ENCODE measurements at regions not wholly inside any gene's neighbourhood (a gene's known extent, or its start where the extent isn't known, plus 50 kb on each side); places are given as distances from the start of the nearest gene placed in this dataset.
A peak's percentile ranks its signal among the peaks of the same experiment; 100 is the strongest.

- no peak for DNase-seq (ENCODE audit: low spot score)
These were observed 210.6 kb upstream of the FAT1 start for GRCh38 chr4:186934244-186934643.

- no peak for DNase-seq (ENCODE audit: low spot score)
These were observed 211.3 kb upstream of the FAT1 start for GRCh38 chr4:186934841-186935443.

DNA sequence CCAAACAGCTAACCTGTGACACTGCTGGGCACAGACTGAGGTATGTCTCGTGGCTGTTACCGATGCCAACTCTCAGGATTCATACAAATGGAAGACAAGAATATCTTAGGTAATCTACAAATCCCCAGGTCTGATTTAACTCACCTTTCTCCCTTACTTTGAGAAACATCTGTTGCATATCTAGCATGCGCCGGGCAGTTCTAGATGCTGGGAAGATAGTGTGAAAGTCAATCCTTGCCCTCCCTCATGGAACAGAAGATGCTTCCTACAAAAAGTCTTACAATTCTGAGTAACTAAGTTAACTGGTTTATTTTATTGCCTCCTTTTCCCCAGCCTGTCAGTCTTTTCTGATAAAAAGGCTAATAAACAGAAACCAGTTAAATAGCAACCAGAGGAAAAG is 212.2 kb upstream of the FAT1 start:
- DNase-seq (ENCODE audit: low spot score): no peak

DNA sequence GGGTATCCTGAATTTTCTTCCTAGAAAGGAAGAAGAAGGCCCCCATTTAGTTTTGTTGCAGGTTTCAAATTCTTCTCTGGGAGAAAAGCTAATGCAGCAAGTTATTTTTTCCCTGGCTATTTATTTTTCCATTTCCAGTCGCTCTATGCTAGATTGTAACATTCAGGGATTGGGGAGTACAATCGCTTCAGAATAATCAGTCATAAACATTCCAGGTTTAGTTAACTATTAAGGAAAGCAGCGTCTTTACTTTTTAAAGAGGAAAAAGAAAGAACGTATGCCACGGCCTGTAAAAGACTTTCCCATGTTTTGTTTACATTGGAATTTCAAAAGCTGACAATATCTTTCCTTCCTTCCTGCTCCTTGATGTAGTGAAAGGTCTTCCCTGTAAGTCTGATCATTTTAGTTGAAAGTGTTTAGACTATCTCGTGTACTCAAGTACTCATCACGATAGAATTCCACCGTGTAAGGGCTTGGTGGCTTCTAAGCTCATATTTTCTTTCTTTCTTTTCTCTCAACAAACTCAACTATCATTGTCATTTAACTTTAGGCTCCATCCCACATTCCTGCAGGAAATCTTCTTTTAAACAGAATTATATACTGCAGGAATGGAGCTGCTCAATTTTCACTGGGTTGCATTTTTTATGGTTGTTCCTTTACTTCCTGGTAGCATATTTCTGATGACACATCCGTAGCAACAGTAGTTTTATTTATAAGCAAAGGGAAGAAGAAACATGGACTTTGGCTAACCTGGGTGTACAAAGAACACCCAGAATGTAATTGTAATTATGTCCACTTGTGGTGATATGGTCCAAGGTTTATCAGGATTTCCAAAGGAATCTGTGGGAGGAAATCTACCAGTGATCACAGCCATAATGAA is 213.1 kb upstream of the FAT1 start:
- peak; percentile 46 for DNase-seq (ENCODE audit: low spot score)

GRCh38 chr4:186939226-186939625 is 215.6 kb upstream of the FAT1 start:
- no peak for DNase-seq (ENCODE audit: low spot score)

DNA sequence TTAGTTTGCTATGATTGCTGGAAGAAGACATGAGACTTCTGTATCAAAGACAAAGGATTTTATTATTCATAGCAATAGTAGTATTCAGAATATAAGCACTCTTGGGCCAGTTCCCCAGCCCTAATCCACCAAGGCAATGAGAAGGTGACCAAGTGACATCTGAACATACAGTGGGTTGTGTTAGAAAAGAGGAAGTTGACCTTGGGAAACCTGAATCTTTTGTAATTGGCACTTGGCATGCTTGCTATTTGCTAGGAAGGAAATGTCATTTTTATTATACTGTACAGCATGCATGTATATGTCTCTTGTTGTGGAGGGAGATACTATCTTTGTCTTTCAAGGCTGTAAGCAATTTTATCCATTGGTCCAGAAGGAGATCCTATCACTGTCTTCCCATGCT is 216.1 kb upstream of the FAT1 start:
- no peak for DNase-seq (ENCODE audit: low spot score)

DNA sequence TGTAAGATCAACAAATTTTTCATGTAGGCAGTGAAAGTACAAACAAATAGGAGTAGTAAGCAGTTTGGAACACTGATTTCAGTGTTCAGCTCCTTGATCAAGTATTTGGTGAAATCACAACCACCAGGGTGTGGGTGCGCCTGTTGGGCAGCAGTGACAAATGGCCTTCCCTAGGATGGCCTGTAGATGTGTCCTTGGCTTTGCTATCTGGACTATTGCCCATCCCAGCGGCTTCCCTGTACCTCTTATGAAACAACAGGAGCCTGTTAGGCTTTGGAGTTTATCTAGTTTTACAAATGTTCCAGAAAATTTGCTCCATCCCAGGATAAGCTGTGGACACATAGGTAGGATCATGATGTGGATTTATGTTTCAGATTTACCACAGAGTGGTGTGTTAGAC is 216.8 kb upstream of the FAT1 start:
- no peak for DNase-seq (ENCODE audit: low spot score)

DNA sequence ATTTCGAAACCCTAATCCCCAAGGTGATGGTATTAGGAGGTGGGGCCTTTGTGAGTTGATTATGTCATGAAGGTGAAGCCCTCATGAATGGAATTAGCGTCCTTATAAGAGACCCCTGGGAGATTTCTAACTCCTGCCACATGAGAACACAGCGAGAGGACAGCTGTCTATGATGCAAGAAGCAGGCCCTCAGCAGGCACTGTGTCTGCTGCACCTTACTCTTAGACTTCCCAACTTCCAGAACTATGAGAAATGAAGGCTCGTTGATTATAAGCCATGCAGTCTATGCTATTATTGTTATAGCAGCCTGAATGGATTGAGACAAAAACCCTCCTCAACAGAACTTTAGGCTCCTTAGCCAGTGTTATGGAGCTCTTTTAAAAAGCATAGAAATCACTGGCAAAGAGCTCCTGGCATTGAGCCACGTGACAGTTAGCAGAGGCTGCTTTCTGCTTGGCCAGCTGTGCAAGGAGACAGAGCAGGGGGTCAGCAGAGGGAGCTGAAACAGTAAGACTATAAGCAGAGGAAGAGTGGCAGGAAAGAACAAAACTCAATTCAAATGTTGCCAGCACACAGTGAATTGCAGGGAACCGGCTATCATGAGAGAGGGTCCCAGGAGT is 219.2 kb upstream of the FAT1 start:
- DNase-seq (ENCODE audit: low spot score): no peak

GRCh38 chr4:186943411-186943810 is 219.8 kb upstream of the FAT1 start:
- DNase-seq (ENCODE audit: low spot score): no peak

- no peak for DNase-seq (ENCODE audit: low spot score)
These were observed 222.5 kb upstream of the FAT1 start for GRCh38 chr4:186946136-186946535.

DNA sequence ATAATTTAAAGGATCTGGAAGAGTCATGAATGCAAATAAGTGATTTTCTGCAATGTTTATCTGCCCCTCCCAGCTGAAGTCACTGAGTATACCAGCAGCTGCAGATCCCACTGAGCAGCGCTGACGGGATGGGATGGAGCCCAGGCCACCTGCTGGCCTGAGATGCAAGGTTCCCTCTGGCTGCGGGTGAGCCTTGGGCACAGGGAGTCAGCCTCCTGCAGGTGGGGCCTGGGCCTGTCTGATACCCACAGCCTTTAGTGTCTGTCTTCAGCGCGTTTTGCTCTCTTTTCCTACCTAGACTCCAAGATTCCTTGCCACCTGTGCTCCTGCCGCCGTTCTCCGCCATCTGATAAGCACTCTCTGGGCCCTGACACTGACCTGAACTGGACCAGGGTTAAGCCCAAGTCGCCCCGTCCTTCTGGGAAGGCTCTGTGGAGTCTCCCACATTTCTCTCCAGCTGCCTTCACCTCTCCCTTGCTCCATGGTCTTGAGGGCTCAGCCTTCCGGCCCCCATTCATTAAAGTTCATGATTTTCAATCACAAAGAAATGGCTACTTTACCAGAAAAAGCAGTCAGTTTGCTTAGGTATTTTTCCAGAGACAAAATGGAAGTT is 223.1 kb upstream of the FAT1 start:
- peak; percentile 20 for DNase-seq (ENCODE audit: low spot score)

- peak; percentile 24 for DNase-seq (ENCODE audit: low spot score)
These were observed 224.9 kb upstream of the FAT1 start for GRCh38 chr4:186948361-186949242.

- no peak for DNase-seq (ENCODE audit: low spot score)
These were observed 226.2 kb upstream of the FAT1 start for GRCh38 chr4:186949847-186950246.

DNA sequence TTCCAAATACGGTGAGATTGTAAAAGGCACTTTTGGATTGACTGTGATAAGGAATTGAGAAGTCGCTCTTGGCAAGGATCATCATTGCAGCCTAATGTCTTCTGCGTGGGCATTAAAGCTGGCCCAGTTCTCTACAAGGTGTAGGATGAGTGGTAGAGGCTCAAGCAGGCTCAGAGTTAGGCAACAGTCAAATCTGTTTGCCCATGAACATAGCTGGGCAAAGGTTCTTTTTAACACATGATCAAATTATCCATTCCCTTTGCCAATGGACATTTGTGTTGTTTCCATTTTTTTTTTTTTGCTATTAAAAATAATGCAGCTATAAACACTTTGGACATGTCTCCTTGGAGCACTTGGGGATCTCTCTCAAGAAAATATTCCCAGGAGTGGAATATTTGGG is 229.1 kb upstream of the FAT1 start:
- no peak for DNase-seq (ENCODE audit: low spot score)

GRCh38 chr4:186953599-186954260 is 230.1 kb upstream of the FAT1 start:
- DNase-seq (ENCODE audit: low spot score): no peak

- DNase-seq (ENCODE audit: low spot score): no peak
These were observed 230.9 kb upstream of the FAT1 start for GRCh38 chr4:186954509-186954908.

- DNase-seq (ENCODE audit: low spot score): no peak
These were observed 231.3 kb upstream of the FAT1 start for GRCh38 chr4:186954956-186955355.

DNA sequence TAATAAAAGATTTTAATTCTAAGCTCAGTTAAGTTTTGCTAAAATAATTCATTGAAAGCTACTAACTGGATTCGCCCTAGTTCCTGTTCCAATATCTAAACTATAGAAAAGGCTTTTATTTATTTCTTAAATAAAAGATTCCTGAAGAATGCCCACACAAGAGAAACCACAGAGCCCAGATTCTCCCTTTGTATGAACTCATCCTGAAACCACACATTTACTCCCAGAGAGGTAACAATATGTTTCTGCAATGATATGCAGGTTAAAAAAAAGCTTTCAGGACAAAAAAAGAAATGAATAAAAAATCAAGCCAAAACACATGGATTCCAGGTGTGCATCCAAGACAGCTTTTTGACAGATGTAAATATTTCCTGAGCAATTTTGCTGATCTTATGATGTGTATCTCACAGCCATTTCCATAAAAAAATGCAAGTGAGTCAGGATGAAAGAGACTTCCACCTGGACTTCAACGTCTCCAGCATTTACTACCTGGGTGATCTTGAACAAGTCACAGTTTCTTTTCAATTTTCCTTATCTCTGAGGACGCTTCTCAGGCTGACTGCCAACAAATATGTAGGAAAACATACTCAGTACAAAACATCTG is 234.4 kb upstream of the FAT1 start:
- DNase-seq (ENCODE audit: low spot score): no peak

- no peak for DNase-seq (ENCODE audit: low spot score)
These were observed 235.2 kb upstream of the FAT1 start for GRCh38 chr4:186958726-186959350.
